GM20000 (cell line): ENCODE measurements at regions not wholly inside any gene's neighbourhood (a gene's known extent, or its start where the extent isn't known, plus 50 kb on each side); places are given as distances from the start of the nearest gene placed in this dataset.

Experiments used
- DNase-seq: peaks from one replicate; pipeline ENCODE4 v3.0.0; 2012; ENCODE audit warnings: low spot score
- TF ChIP-seq, protein P1 (sequence below): IDR thresholded peaks from 2 replicates; pipeline ENCODE4 v1.5.1; 2012; ENCODE audit warnings: mild to moderate bottlenecking, control low read depth; ENCODE audit errors: extremely low read depth, missing control alignments

DNA sequence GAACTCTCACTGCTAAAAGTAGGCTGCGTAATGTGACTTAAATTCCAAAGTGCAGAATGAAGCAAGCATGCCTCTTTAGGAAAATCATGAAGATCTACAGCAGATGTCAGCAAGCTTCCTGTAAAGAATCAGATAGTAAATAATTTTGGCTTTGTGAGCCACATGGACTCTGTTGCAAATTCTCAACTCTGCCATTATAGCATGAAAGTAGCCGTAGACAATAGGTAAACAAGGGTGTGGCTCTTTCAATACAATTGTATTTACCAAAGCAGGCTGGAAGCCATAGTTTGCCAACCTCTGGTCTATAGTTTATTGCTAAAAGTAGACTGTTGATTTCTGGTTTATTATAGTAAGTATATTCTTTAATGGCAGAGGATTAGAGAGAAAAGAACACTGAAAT lies 80.3 kb upstream of the FAM9B start:
- no peak for DNase-seq
- TF ChIP-seq, protein P1, sequence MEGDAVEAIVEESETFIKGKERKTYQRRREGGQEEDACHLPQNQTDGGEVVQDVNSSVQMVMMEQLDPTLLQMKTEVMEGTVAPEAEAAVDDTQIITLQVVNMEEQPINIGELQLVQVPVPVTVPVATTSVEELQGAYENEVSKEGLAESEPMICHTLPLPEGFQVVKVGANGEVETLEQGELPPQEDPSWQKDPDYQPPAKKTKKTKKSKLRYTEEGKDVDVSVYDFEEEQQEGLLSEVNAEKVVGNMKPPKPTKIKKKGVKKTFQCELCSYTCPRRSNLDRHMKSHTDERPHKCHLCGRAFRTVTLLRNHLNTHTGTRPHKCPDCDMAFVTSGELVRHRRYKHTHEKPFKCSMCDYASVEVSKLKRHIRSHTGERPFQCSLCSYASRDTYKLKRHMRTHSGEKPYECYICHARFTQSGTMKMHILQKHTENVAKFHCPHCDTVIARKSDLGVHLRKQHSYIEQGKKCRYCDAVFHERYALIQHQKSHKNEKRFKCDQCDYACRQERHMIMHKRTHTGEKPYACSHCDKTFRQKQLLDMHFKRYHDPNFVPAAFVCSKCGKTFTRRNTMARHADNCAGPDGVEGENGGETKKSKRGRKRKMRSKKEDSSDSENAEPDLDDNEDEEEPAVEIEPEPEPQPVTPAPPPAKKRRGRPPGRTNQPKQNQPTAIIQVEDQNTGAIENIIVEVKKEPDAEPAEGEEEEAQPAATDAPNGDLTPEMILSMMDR, result no peak

DNA sequence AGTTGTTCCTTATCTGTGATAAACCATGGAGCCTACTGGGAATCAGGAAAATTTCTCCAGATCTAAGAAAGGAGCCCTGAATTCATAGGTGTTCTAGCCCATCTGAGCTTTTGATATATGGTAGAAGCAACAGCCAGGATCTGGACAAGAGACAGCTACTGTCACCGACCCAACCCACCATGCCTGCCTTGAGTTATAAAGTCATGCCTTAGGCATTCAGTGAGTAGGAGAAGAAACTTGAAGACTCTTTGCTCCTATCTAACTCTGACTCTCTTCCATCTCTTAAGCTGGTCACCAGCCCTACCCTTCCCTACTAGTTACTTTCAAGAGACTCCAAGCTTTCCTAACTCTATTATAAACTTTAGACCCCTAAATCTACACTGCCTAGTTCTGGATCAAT lies 83.9 kb upstream of the FAM9B start:
- no peak for DNase-seq
- TF ChIP-seq, protein P1, result no peak

DNA sequence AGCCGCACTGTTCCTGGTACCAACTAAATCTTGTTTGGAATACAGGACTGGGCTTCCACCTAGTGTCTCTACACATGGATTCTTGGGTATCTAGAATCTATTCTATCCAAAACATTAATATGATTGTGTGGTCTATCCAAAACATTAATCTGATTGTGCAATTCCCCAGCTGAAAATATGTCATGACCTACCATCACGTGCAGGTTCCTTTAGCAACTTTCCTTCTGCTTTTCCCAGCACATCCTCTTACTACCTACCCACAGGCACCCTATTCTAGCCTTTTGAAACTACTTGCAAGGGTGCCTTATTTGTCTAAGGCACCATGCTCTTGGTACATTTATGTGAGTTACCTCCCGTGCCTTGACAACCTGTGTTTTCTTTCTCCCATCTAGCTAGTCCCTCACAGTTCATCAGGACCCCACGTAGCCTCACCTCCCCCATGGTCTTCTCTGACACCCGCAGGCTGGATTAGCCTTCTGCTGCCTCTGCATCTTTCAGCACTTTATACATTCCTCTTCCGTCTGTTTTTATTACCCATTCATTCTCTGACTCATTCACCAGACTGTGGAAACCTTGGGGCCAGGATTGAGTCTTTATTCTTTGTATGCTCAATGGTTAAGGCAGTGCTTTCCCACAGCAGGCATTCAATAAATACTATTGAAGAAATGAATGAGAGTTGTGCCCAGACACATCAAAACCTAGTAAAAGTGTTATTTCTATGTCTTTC lies 88.8 kb upstream of the FAM9B start:
- TF ChIP-seq, protein P1, result no peak

DNA sequence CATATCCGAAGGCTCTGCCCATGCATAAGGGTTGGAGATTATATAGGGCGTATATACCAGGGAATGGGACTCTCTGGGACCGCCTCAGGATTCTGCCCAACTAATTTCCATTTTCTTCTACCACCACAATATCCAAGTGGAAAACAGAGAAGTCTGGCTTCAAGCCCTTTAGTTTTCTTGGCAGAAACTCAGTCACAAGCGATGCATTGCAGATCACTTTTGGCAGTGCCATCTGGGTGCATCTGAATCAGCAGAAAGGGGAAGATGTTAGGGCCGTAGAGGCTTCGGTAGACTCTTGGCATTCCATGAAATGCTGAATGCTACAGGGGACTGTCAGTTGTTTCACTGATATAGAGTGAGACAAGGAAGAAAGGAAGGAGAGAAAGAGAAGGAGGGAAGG lies 94.1 kb upstream of the FAM9B start:
- TF ChIP-seq, protein P1, result no peak
- DNase-seq, result no peak

More for the DNA sequence above, 88.8 kb upstream of the FAM9B start:
- DNase-seq, result no peak

DNA sequence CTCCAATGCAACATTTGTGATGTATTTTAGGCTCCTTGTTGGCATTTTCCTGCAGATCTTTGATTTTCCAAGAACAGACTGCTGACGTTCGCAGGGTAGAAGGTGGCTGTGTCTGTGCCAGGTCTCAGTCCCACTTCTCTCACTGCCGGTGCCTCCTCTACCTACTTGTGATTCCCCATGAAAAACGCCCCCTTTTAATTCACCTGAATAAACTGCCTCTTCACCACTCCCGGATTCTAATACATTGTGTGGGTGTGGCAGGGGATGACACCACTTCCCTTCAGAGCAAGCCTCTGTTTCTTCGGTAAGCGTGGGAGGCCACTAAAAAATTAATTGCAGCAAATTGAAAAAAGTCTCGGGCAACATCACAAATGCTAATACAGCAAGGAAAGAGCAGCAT lies 96.1 kb upstream of the FAM9B start:
- TF ChIP-seq, protein P1, result no peak
- no peak for DNase-seq

DNA sequence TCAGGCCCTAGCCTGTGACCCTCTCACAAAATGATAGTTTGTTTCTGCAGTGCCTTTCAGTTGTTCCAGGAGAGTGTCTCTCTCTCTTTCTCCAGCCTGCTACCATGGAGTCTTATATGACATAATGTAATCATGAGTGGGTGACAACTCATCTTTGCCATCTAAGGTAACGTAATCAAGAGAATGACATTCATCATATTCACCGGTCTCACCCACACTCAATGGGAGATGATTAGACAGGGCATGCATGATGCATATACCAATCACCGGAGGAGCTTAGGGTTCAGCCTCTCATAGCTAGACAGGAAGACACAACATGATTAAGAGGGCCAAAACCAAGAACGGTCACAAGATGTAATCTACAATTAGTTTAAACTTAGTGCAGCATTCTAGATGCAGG lies 97.1 kb upstream of the FAM9B start:
- TF ChIP-seq, protein P1, result no peak
- no peak for DNase-seq

DNA sequence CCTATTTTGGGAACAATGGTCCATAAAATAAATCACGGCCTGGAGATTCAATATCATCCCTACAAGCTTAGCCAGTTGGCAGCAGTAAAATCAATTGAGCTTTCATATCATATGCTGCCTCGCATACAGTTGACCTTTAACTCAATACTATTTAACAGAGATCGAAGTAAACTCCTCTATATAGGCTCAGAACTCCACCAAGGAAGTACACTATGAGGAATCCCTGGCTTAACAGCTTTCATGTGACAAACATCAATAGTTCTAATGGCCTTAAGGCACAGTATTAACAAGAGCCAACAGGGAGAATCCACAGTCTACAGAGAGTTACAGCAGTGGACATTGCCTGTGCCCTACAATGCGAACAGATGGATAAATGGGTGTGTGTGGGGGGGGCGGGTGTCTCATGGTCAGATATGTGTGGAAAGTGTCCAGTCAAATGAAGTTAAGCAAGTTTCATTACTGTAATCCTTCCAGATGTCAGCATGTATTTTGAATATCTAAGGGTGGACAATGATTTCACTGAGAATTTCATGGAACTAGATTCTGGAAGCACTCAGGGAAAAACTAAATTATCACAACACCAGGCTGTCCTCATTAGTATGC lies 98.2 kb upstream of the FAM9B start:
- DNase-seq, result no peak
- TF ChIP-seq, protein P1, result no peak
